GM10266 (cell line): ENCODE measurements at regions not wholly inside any gene's neighbourhood (a gene's known extent, or its start where the extent isn't known, plus 50 kb on each side); places are given as distances from the start of the nearest gene placed in this dataset.

Source experiments
- DNase-seq: peaks from one replicate; pipeline ENCODE4 v3.0.0; 2012; ENCODE audit errors: extremely low spot score
- CTCF ChIP-seq: IDR thresholded peaks from 2 replicates; pipeline ENCODE4 v1.5.1; 2012; ENCODE audit warnings: mild to moderate bottlenecking, low read depth; ENCODE audit not compliant: control insufficient read depth, insufficient read depth; ENCODE audit errors: missing control alignments

- DNase-seq, result no peak
- TF ChIP-seq CTCF, result no peak
Measured at GRCh38 chr7:15033039-15033438, 130.5 kb upstream of the DGKB start.

- no peak for DNase-seq
- TF ChIP-seq CTCF, result no peak
Measured at GRCh38 chr7:15018981-15019380, 116.4 kb upstream of the DGKB start.

- DNase-seq, result no peak
- TF ChIP-seq CTCF, result no peak
Measured at GRCh38 chr7:15016766-15017165, 114.2 kb upstream of the DGKB start.

- no peak for DNase-seq
- TF ChIP-seq CTCF, result no peak
Measured at GRCh38 chr7:15016315-15016667, 113.7 kb upstream of the DGKB start.

GRCh38 chr7:15015545-15016314, 113.2 kb upstream of the DGKB start:
- DNase-seq, result peak; percentile 41
- peak; percentile 66 for TF ChIP-seq CTCF

- no peak for TF ChIP-seq CTCF
- DNase-seq, result no peak
Measured at GRCh38 chr7:15012135-15012534, 109.6 kb upstream of the DGKB start.

- no peak for DNase-seq
- TF ChIP-seq CTCF, result no peak
Measured at GRCh38 chr7:15011289-15011688, 108.7 kb upstream of the DGKB start.
